HEK293 (cell line): ENCODE measurements at regions not wholly inside any gene's neighbourhood (a gene's known extent, or its start where the extent isn't known, plus 50 kb on each side); places are given as distances from the start of the nearest gene placed in this dataset.

ENCODE experiments used
- CTCF ChIA-PET: fragments of 350-600 bp; formaldehyde crosslinking; extraction: SDS; loops from one replicate; lab custom pipeline; 2021; ENCODE audit warnings: antibody characterized with exemption; lab: Yijun Ruan, JAX
- POLR2A ChIA-PET: fragments of 300-600 bp; formaldehyde crosslinking; extraction: SDS; loops from one replicate; lab custom pipeline; 2020; ENCODE audit warnings: antibody characterized with exemption, inconsistent platforms; lab: Yijun Ruan, JAX
- H3K27ac ChIP-seq: fragments of 200-500 bp; sonication (Bioruptor generic); 2 replicates; pipeline ENCODE4 v1.5.1; 2014; ENCODE audit warnings: low read depth, low read length, control low read depth, inconsistent platforms; ENCODE audit errors: extremely low read depth
- H3K36me3 ChIP-seq, 2 experiments: fragments of 200-500 bp in 1 of 2; sonication (Bioruptor generic) in 1 of 2; 1 replicate in 1 of 2; 2 replicates in 1 of 2; pipeline ENCODE4 v1.5.1; 2014 to 2017; ENCODE audit warnings: inconsistent platforms in 2 of 2, low read length in 2 of 2; ENCODE audit not compliant: control insufficient read depth in 2 of 2, insufficient read depth in 1 of 2
- H3K4me1 ChIP-seq: fragments of 200-500 bp; sonication (Bioruptor generic); 2 replicates; pipeline ENCODE4 v1.5.1; 2014; ENCODE audit warnings: mild to moderate bottlenecking, low read length, inconsistent platforms; ENCODE audit not compliant: control insufficient read depth, insufficient read depth
- H3K4me3 ChIP-seq: 2 replicates; pipeline ENCODE4 v1.5.1; 2011; ENCODE audit warnings: low read depth, mild to moderate bottlenecking, control low read depth, low read length, moderate library complexity
- H3K9me3 ChIP-seq: fragments of 200-500 bp; sonication (Bioruptor generic); 2 replicates; pipeline ENCODE4 v1.5.1; 2014; ENCODE audit warnings: low read depth, low read length, inconsistent platforms; ENCODE audit not compliant: control insufficient read depth, insufficient read depth
- EGR2 ChIP-seq: fragments of 450-650 bp; formaldehyde crosslinking; IDR thresholded peaks from 2 replicates; pipeline ENCODE4 v1.5.1; 2016; ENCODE audit warnings: low read depth, missing biosample characterization, missing genetic modification characterization
- SP7 ChIP-seq: fragments of 450-650 bp; formaldehyde crosslinking; IDR thresholded peaks from 2 replicates; pipeline ENCODE4 v1.5.1; 2016; ENCODE audit warnings: missing biosample characterization, missing genetic modification characterization
- TRIM28 ChIP-seq: IDR thresholded peaks from 2 replicates; pipeline ENCODE4 v1.6.1; 2011; ENCODE audit warnings: low read length, control low read depth, borderline replicate concordance
- ZNF121 ChIP-seq: fragments of 450-650 bp; formaldehyde crosslinking; IDR thresholded peaks from 2 replicates; pipeline ENCODE4 v1.5.1; 2016; ENCODE audit warnings: missing biosample characterization, missing genetic modification characterization
- ZNF248 ChIP-seq: fragments of 450-650 bp; formaldehyde crosslinking; IDR thresholded peaks from 2 replicates; pipeline ENCODE4 v1.5.1; 2017; ENCODE audit warnings: missing biosample characterization, missing genetic modification characterization
- ZNF37A ChIP-seq: fragments of 450-650 bp; IDR thresholded peaks from 2 replicates; pipeline ENCODE4 v1.5.1; 2018; ENCODE audit warnings: missing biosample characterization, missing genetic modification characterization
- ZNF391 ChIP-seq: fragments of 450-650 bp; formaldehyde crosslinking; IDR thresholded peaks from 2 replicates; pipeline ENCODE4 v1.5.1; 2016; ENCODE audit warnings: low read depth, missing biosample characterization, missing genetic modification characterization, borderline replicate concordance
- ZNF394 ChIP-seq: fragments of 450-650 bp; formaldehyde crosslinking; IDR thresholded peaks from 2 replicates; pipeline ENCODE4 v1.5.1; 2016; ENCODE audit warnings: missing biosample characterization, missing genetic modification characterization, mild to moderate bottlenecking, moderate library complexity, borderline replicate concordance
- ZNF549 ChIP-seq: fragments of 450-650 bp; IDR thresholded peaks from 2 replicates; pipeline ENCODE4 v1.5.1; 2018; ENCODE audit warnings: missing biosample characterization, missing genetic modification characterization, mild to moderate bottlenecking, inconsistent platforms, moderate library complexity
- TF ChIP-seq, protein P1 (sequence below): fragments of 450-650 bp; formaldehyde crosslinking; IDR thresholded peaks from 2 replicates; pipeline ENCODE4 v1.5.1; 2016; ENCODE audit warnings: missing biosample characterization, missing genetic modification characterization
- TF ChIP-seq, protein P2 (sequence below): fragments of 450-650 bp; formaldehyde crosslinking; IDR thresholded peaks from 2 replicates; pipeline ENCODE4 v1.5.1; 2016; ENCODE audit warnings: missing biosample characterization, missing genetic modification characterization
- TF ChIP-seq, protein P3 (sequence below): fragments of 450-650 bp; formaldehyde crosslinking; IDR thresholded peaks from 2 replicates; pipeline ENCODE4 v1.5.1; 2016; ENCODE audit warnings: missing biosample characterization, missing genetic modification characterization, low read depth
- TF ChIP-seq, protein P4 (sequence below): fragments of 450-650 bp; formaldehyde crosslinking; IDR thresholded peaks from 2 replicates; pipeline ENCODE4 v1.5.1; 2016; ENCODE audit warnings: missing biosample characterization, missing genetic modification characterization

- ChIA-PET CTCF (interaction anchor here (1.4 to 1.9 kb wide), 2 partner anchors 15 to 17 kb away, joined by 3 to 6 read pairs; no protein-coding TSS in a partner anchor), POLR2A (no interaction called here)
- H3K36me3 ChIP-seq: no peaks in the 10 kb centered on the region
- TF ChIP-seq SP7 (tag by site-specific recombination) (no peak), EGR2 (no peak), ZNF394 (tag by site-specific recombination) (no peak), ZNF248 (tag by site-specific recombination) (no peak), TRIM28 (no peak), ZNF549 (tag by site-specific recombination) (no peak), ZNF391 (tag by site-specific recombination) (no peak)
- TF ChIP-seq, protein P1, sequence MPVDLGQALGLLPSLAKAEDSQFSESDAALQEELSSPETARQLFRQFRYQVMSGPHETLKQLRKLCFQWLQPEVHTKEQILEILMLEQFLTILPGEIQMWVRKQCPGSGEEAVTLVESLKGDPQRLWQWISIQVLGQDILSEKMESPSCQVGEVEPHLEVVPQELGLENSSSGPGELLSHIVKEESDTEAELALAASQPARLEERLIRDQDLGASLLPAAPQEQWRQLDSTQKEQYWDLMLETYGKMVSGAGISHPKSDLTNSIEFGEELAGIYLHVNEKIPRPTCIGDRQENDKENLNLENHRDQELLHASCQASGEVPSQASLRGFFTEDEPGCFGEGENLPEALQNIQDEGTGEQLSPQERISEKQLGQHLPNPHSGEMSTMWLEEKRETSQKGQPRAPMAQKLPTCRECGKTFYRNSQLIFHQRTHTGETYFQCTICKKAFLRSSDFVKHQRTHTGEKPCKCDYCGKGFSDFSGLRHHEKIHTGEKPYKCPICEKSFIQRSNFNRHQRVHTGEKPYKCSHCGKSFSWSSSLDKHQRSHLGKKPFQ: no peak
- TF ChIP-seq, protein P2, sequence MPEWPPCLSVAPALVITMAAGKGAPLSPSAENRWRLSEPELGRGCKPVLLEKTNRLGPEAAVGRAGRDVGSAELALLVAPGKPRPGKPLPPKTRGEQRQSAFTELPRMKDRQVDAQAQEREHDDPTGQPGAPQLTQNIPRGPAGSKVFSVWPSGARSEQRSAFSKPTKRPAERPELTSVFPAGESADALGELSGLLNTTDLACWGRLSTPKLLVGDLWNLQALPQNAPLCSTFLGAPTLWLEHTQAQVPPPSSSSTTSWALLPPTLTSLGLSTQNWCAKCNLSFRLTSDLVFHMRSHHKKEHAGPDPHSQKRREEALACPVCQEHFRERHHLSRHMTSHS (tag by site-specific recombination): no peak
- TF ChIP-seq, protein P3, sequence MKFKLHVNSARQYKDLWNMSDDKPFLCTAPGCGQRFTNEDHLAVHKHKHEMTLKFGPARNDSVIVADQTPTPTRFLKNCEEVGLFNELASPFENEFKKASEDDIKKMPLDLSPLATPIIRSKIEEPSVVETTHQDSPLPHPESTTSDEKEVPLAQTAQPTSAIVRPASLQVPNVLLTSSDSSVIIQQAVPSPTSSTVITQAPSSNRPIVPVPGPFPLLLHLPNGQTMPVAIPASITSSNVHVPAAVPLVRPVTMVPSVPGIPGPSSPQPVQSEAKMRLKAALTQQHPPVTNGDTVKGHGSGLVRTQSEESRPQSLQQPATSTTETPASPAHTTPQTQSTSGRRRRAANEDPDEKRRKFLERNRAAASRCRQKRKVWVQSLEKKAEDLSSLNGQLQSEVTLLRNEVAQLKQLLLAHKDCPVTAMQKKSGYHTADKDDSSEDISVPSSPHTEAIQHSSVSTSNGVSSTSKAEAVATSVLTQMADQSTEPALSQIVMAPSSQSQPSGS (tag by site-specific recombination): no peak
- TF ChIP-seq, protein P4, sequence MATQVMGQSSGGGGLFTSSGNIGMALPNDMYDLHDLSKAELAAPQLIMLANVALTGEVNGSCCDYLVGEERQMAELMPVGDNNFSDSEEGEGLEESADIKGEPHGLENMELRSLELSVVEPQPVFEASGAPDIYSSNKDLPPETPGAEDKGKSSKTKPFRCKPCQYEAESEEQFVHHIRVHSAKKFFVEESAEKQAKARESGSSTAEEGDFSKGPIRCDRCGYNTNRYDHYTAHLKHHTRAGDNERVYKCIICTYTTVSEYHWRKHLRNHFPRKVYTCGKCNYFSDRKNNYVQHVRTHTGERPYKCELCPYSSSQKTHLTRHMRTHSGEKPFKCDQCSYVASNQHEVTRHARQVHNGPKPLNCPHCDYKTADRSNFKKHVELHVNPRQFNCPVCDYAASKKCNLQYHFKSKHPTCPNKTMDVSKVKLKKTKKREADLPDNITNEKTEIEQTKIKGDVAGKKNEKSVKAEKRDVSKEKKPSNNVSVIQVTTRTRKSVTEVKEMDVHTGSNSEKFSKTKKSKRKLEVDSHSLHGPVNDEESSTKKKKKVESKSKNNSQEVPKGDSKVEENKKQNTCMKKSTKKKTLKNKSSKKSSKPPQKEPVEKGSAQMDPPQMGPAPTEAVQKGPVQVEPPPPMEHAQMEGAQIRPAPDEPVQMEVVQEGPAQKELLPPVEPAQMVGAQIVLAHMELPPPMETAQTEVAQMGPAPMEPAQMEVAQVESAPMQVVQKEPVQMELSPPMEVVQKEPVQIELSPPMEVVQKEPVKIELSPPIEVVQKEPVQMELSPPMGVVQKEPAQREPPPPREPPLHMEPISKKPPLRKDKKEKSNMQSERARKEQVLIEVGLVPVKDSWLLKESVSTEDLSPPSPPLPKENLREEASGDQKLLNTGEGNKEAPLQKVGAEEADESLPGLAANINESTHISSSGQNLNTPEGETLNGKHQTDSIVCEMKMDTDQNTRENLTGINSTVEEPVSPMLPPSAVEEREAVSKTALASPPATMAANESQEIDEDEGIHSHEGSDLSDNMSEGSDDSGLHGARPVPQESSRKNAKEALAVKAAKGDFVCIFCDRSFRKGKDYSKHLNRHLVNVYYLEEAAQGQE (tag by site-specific recombination): no peak
- no peaks in the 10 kb centered on the region for H3K4me1 ChIP-seq
- no peak overlapping the region for H3K27ac ChIP-seq
- H3K9me3 ChIP-seq: no peaks in the 10 kb centered on the region
- no peak overlapping the region for H3K4me3 ChIP-seq
These were observed 81.7 kb upstream of the HSPA9 start for GRCh38 chr5:138656916-138657315.

DNA sequence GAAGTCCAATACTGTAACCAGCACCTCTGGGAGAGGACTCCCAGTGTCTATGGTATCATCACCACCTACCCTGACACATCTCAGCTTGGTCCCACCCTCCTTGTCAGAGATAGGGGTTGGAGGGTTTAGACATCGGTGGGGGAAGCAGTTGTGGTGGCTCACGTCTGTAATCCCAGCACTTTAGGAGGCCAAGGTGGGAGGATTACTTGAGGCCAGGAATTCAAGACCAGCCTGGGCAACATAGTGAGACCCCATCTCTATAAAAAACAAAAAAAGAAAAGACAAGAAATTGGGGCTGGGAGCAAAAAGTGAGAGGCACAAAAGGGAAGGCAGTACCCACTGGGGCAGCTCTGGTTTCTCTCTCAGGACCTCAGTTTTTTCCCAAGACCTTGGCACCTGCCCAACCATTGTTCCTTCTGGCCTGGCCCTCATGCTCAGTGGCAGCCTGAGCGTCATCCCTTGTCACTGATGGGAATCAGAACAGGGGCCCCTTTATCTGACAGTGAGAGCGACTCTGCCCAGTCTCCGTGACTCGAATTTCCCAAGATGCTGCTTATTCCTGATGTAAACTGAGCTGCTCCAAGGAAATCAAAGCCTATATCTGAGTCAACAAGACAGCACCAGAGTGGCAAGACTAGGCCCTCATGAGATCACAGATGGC, 80.5 kb upstream of the HSPA9 start:
- TF ChIP-seq ZNF121: peak; percentile 72
- no peak for TF ChIP-seq ZNF37A (tag by site-specific recombination)
- TF ChIP-seq, all 188 proteins: peak for 1
- H3K4me1 ChIP-seq: no peaks in the 10 kb centered on the region
- CTCF ChIA-PET: interaction anchor here (0.7 to 1.9 kb wide), 3 partner anchors 14 to 55 kb away, joined by 3 to 6 read pairs (median 3); no protein-coding TSS in a partner anchor
- POLR2A ChIA-PET: interaction anchor here (0.6 kb wide), 1 partner anchor 138 kb away, joined by 5 read pairs; no protein-coding TSS in a partner anchor
- H3K36me3 ChIP-seq: no peaks in the 10 kb centered on the region
- H3K27ac ChIP-seq: no peak overlapping the region
- no peaks in the 10 kb centered on the region for H3K9me3 ChIP-seq
- H3K4me3 ChIP-seq: no peak overlapping the region
